HG02981 (cell line): ENCODE measurements at regions not wholly inside any gene's neighbourhood (a gene's known extent, or its start where the extent isn't known, plus 50 kb on each side); places are given as distances from the start of the nearest gene placed in this dataset.
"Not testable (repeated sequence)": the region's sequence is repeated elsewhere in the genome, so short reads cannot be mapped to it uniquely, and the experiment has no call there.

Experiments
- ATAC-seq: cut with Tn5 transposase; IDR thresholded peaks from one replicate; pipeline ENCODE4 v1.9.1; 2021; ENCODE audit warnings: mild to moderate bottlenecking, moderate library complexity; ENCODE audit not compliant: unreplicated experiment

- ATAC-seq, result no peak
Measured at GRCh38 chr13:53351021-53351420, 322.4 kb downstream of the OLFM4 start.

GRCh38 chr13:53357582-53357981, 329.0 kb downstream of the OLFM4 start:
- ATAC-seq, result no peak

- ATAC-seq, result no peak
Measured at GRCh38 chr13:53368948-53369347, 340.3 kb downstream of the OLFM4 start.

GRCh38 chr13:53379485-53379884, 350.9 kb downstream of the OLFM4 start:
- ATAC-seq, result no peak

GRCh38 chr13:53382008-53382407, 353.4 kb downstream of the OLFM4 start:
- no peak for ATAC-seq

- no peak for ATAC-seq
Measured at GRCh38 chr13:53398051-53398450, 369.4 kb downstream of the OLFM4 start.

- no peak for ATAC-seq
Measured at GRCh38 chr13:53405616-53406015, 377.0 kb downstream of the OLFM4 start.

- no peak for ATAC-seq
Measured at GRCh38 chr13:53408306-53408705, 379.7 kb downstream of the OLFM4 start.

GRCh38 chr13:53408847-53409568, 380.4 kb downstream of the OLFM4 start:
- no peak for ATAC-seq

- ATAC-seq, result no peak
Measured at GRCh38 chr13:53411463-53411862, 382.9 kb downstream of the OLFM4 start.

- ATAC-seq, result no peak
Measured at GRCh38 chr13:53415135-53415534, 386.5 kb downstream of the OLFM4 start.

GRCh38 chr13:53417601-53418000, 389.0 kb downstream of the OLFM4 start:
- no peak for ATAC-seq

- ATAC-seq, result no peak
Measured at GRCh38 chr13:53422415-53422814, 393.8 kb downstream of the OLFM4 start.

- no peak for ATAC-seq
Measured at GRCh38 chr13:53436396-53436795, 407.8 kb downstream of the OLFM4 start.

GRCh38 chr13:53439439-53440225, 411.0 kb downstream of the OLFM4 start:
- no peak for ATAC-seq

GRCh38 chr13:53442979-53443378, 414.4 kb downstream of the OLFM4 start:
- no peak for ATAC-seq

- no peak for ATAC-seq
Measured at GRCh38 chr13:53445686-53446085, 417.1 kb downstream of the OLFM4 start.

- no peak for ATAC-seq
Measured at GRCh38 chr13:53447456-53447855, 418.8 kb downstream of the OLFM4 start.

GRCh38 chr13:53447863-53448262, 419.2 kb downstream of the OLFM4 start:
- ATAC-seq, result no peak

- not testable (repeated sequence) for ATAC-seq
Measured at GRCh38 chr13:53452263-53452808, 423.7 kb downstream of the OLFM4 start.

GRCh38 chr13:53460796-53461195, 432.2 kb downstream of the OLFM4 start:
- no peak for ATAC-seq

- no peak for ATAC-seq
Measured at GRCh38 chr13:53463106-53463505, 434.5 kb downstream of the OLFM4 start.
